Stimulated activated CD4-positive, alpha-beta T cell treated with anti-CD3 and anti-CD28 coated beads, TNF-alpha, amount 100 ng/mL, for 1 hour (primary cell): ENCODE measurements at regions not wholly inside any gene's neighbourhood (a gene's known extent, or its start where the extent isn't known, plus 50 kb on each side); places are given as distances from the start of the nearest gene placed in this dataset.
A peak's percentile ranks its signal among the peaks of the same experiment; 100 is the strongest.

ENCODE experiments used
- DNase-seq, 3 donors: peaks; one replicate each; pipeline ENCODE4 v3.0.0-alpha.2; 2020; ENCODE audit warnings: low read depth in 3 of 3, low spot score in 1 of 3

GRCh38 chr14:65278589-65278988 is 133.9 kb upstream of the FUT8 start:
- no peak for DNase-seq

GRCh38 chr14:65279510-65279909 is 133.0 kb upstream of the FUT8 start:
- no peak for DNase-seq

- DNase-seq = no peak
Observed at GRCh38 chr14:65279958-65280357, 132.6 kb upstream of the FUT8 start.

GRCh38 chr14:65280653-65281052 is 131.9 kb upstream of the FUT8 start:
- DNase-seq = no peak

- no peak for DNase-seq
Observed at GRCh38 chr14:65281991-65282895, 130.3 kb upstream of the FUT8 start.

- DNase-seq = no peak
Observed at GRCh38 chr14:65282896-65283253, 129.7 kb upstream of the FUT8 start.

- no peak for DNase-seq
Observed at GRCh38 chr14:65286443-65286842, 126.1 kb upstream of the FUT8 start.

- DNase-seq = peak; percentile 8 to 30 (median 10)
Observed at GRCh38 chr14:65287264-65288131, 125.0 kb upstream of the FUT8 start.

- no peak for DNase-seq
Observed at GRCh38 chr14:65290830-65291229, 121.7 kb upstream of the FUT8 start.

GRCh38 chr14:65291531-65291930 is 121.0 kb upstream of the FUT8 start:
- DNase-seq = no peak

- no peak for DNase-seq
Observed at GRCh38 chr14:65294816-65295215, 117.7 kb upstream of the FUT8 start.

GRCh38 chr14:65296402-65296801 is 116.1 kb upstream of the FUT8 start:
- DNase-seq = no peak

- DNase-seq = no peak
Observed at GRCh38 chr14:65296876-65297275, 115.7 kb upstream of the FUT8 start.

GRCh38 chr14:65297744-65298143 is 114.8 kb upstream of the FUT8 start:
- no peak for DNase-seq

- no peak for DNase-seq
Observed at GRCh38 chr14:65299826-65300225, 112.7 kb upstream of the FUT8 start.

- no peak for DNase-seq
Observed at GRCh38 chr14:65301862-65302539, 110.5 kb upstream of the FUT8 start.

- DNase-seq = no peak
Observed at GRCh38 chr14:65302571-65303189, 109.8 kb upstream of the FUT8 start.

- DNase-seq = no peak
Observed at GRCh38 chr14:65303190-65303898, 109.2 kb upstream of the FUT8 start.

- DNase-seq = no peak
Observed at GRCh38 chr14:65303899-65304222, 108.7 kb upstream of the FUT8 start.

GRCh38 chr14:65304239-65304638 is 108.3 kb upstream of the FUT8 start:
- DNase-seq = no peak

- no peak for DNase-seq
Observed at GRCh38 chr14:65304963-65305362, 107.6 kb upstream of the FUT8 start.
